Calu3 (cell line): ENCODE measurements at regions not wholly inside any gene's neighbourhood (a gene's known extent, or its start where the extent isn't known, plus 50 kb on each side); places are given as distances from the start of the nearest gene placed in this dataset.

ENCODE experiments used
- BruUV-seq: library from RNA; stranded (reverse); fragments of 400-500 nt; replicated peaks from 2 replicates; lab custom pipeline; 2021; lab: Mats Ljungman, UMichigan
- CTCF ChIA-PET: fragments of 300-600 bp; sonication (Branson Sonifier 250); formaldehyde crosslinking; loops from one replicate; lab custom pipeline; 2022; ENCODE audit warnings: antibody characterized with exemption; lab: Charles Lee
- DNase-seq: peaks from one replicate; pipeline ENCODE4 v3.0.0; 2022
- H3K27ac Mint-ChIP-seq: one replicate; pipeline ENCODE4 v1.8.0; 2022; ENCODE audit warnings: mixed read lengths; ENCODE audit not compliant: unreplicated experiment
- H3K27me3 Mint-ChIP-seq: one replicate; pipeline ENCODE4 v1.8.0; 2022; ENCODE audit warnings: mixed read lengths; ENCODE audit not compliant: unreplicated experiment
- H3K36me3 Mint-ChIP-seq: one replicate; pipeline ENCODE4 v1.8.0; 2022; ENCODE audit warnings: mild to moderate bottlenecking, moderate library complexity, mixed read lengths; ENCODE audit not compliant: insufficient read depth, unreplicated experiment
- H3K4me1 Mint-ChIP-seq: one replicate; pipeline ENCODE4 v1.8.0; 2022; ENCODE audit warnings: mild to moderate bottlenecking, low read depth, mixed read lengths; ENCODE audit not compliant: unreplicated experiment
- H3K4me3 Mint-ChIP-seq: one replicate; pipeline ENCODE4 v1.8.0; 2022; ENCODE audit warnings: mild to moderate bottlenecking, low read depth, moderate library complexity, mixed read lengths; ENCODE audit not compliant: unreplicated experiment
- H3K9me3 Mint-ChIP-seq: one replicate; pipeline ENCODE4 v1.8.0; 2022; ENCODE audit warnings: low read depth, mixed read lengths; ENCODE audit not compliant: unreplicated experiment
- intact Hi-C: fragments of 100-400 bp; cut with micrococcal nuclease; formaldehyde crosslinking; loops from one replicate; pipeline ENCODE4 v1.10.0; 2022; ENCODE audit not compliant: unreplicated experiment
- TF ChIP-seq, protein P1 (sequence below): fragments of 200-600 bp; IDR thresholded peaks from one replicate; pipeline ENCODE4 v1.8.0; 2022; ENCODE audit warnings: antibody characterized with exemption; ENCODE audit not compliant: unreplicated experiment

DNA sequence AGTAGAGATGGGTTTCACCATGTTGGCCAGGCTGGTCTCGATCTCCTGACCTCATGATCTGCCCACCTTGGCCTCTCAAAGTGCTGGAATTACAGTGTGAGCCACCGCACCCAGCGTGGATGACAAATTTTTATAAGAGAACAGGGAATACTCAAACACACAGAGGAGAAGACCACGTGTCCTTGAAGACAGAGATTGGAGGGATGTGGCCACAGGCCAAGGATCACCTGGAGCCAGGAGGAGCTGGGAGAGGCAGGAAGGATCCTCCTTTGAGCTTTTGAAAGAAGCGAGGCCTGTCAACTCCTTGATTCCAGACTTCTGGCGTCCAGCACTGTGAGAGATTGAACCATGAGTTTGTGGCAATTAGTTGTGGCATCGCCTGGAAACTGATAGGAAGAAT lies 1049.5 kb downstream of the TBC1D22A start:
- Mint-ChIP-seq H3K27me3 (no peaks in the 10 kb centered on the region), H3K4me1 (no peaks in the 10 kb centered on the region), H3K27ac (no peak overlapping the region), H3K4me3 (no peak overlapping the region), H3K36me3 (no peaks in the 10 kb centered on the region), H3K9me3 (peaks cover 12% of the 10 kb centered on the region)
- DNase-seq, result no peak
- BruUV-seq, result no TSS peak
- intact Hi-C loops, result no loop called here
- CTCF ChIA-PET, result no interaction called here
- TF ChIP-seq, protein P1, sequence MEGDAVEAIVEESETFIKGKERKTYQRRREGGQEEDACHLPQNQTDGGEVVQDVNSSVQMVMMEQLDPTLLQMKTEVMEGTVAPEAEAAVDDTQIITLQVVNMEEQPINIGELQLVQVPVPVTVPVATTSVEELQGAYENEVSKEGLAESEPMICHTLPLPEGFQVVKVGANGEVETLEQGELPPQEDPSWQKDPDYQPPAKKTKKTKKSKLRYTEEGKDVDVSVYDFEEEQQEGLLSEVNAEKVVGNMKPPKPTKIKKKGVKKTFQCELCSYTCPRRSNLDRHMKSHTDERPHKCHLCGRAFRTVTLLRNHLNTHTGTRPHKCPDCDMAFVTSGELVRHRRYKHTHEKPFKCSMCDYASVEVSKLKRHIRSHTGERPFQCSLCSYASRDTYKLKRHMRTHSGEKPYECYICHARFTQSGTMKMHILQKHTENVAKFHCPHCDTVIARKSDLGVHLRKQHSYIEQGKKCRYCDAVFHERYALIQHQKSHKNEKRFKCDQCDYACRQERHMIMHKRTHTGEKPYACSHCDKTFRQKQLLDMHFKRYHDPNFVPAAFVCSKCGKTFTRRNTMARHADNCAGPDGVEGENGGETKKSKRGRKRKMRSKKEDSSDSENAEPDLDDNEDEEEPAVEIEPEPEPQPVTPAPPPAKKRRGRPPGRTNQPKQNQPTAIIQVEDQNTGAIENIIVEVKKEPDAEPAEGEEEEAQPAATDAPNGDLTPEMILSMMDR, result no peak

DNA sequence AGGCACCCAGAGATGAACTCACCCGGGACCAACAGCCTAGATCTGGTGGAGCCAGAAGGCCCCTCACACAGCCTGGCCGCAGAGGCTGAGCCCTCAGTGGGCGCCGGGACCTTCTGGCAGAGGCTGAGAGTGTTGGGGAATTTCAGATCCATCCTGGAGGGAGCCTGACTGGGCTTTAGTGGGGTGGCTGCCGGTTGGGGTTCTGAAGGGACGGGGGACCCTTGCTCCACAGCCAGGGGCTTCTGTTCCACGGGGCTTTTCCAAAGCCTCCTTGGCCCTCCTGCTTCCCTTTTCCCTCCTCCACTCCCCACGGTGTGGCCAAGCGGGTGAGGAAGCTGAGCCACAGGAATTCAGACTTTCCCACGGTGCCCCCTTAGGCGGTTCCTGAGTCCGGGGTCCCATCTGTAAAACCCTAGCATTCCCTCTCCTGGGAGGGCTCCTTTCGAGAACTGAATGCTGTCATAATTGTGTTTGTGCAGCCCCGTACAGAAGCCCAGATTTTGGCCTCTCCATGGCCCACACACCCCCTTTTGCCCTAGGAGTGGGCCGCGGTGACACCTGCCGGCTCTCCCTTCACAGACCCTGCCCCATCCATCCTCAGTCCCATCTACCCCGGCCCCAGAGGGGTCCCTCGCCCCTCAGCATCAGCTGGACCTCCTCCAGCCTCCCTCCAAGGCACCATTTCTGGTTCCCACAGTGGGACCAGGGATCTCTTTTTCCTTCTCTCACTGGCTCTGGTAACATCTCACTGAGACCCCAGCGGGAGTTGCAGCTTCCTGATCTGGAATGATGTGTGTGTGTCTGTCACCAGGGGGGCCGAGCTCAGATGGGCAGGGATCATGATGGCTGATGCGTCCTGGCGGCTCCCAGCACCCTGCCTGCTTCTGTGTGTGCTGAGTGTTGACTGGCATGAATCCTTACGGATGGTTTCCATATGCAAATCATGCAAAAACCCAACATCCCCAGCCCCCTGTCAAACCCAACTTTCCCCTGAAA lies 1048.4 kb downstream of the TBC1D22A start:
- DNase-seq, result no peak
- Mint-ChIP-seq H3K4me3 (no peak overlapping the region), H3K36me3 (no peaks in the 10 kb centered on the region), H3K27me3 (no peaks in the 10 kb centered on the region), H3K4me1 (no peaks in the 10 kb centered on the region), H3K27ac (no peak overlapping the region), H3K9me3 (peaks cover 9% of the 10 kb centered on the region)
- TF ChIP-seq, protein P1, result no peak
- BruUV-seq, result no TSS peak
- intact Hi-C loops, result no loop called here
- CTCF ChIA-PET, result no interaction called here

DNA sequence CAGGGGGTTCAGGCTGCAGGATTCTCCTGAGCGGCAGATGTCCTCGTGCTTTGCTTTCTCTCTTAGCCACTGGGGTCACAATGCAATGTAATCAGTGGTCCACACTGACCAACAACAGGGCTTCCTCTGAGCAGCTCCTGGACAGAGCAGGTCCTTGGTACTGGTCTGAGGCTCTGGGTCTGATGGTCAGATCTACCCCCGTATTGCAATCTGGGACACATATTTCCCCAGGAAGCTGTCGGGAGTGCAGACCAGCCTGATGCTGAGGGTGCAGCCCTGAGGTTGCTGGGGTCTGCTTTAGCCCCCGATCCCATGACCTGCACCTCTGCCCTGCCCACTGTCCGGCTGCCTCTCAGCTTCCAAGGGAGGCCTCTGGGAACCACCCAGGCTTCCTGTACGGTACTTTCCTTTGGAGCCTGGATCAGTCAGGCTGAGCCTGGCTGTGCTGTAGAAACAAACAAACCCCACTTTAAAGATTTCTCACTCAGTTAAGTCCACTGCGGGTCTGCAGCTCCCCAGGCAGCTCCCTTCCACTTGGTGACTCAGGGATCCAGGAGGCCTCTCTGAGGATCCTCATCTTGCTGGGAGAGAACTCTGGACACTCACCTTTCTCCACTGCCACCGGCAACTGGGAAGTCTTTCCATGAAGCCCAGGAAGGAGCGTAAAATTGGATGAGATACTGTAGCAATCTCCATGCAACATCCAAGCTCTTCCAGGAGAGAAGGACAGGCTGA lies 1046.6 kb downstream of the TBC1D22A start:
- no peak for DNase-seq
- no TSS peak for BruUV-seq

DNA sequence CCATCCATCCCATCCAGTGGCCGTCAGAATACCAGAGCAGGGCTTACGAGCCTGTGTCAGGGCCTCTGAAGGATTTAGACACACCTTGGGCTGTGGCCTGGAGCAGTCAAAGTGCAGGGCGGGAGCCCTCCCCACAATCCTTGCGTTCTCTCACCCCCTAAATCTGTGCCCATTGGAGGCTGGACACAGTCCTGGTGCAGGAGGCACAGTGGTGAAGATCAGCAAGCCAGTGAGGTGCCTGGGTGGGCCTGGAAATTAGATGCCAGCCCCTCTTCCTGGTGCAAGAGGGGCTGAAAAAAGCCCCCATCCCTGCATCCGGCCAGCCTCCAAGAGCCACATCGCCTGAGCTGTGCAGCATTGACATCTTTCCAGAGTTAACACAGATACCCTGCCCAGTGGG lies 1045.8 kb downstream of the TBC1D22A start:
- H3K9me3 Mint-ChIP-seq, result peaks cover 9% of the 10 kb centered on the region

More for the DNA sequence above, 1046.6 kb downstream of the TBC1D22A start:
- TF ChIP-seq, protein P1, result no peak
- no peak overlapping the region for H3K27ac Mint-ChIP-seq
- no peak overlapping the region for H3K4me3 Mint-ChIP-seq
- H3K36me3 Mint-ChIP-seq, result no peaks in the 10 kb centered on the region
- CTCF ChIA-PET, result no interaction called here
- no peaks in the 10 kb centered on the region for H3K27me3 Mint-ChIP-seq
- H3K9me3 Mint-ChIP-seq, result peaks cover 9% of the 10 kb centered on the region
- no peaks in the 10 kb centered on the region for H3K4me1 Mint-ChIP-seq
- intact Hi-C loops, result no loop called here

More for the DNA sequence above, 1045.8 kb downstream of the TBC1D22A start:
- BruUV-seq, result no TSS peak
- Mint-ChIP-seq H3K27ac (no peak overlapping the region), H3K4me1 (no peaks in the 10 kb centered on the region), H3K36me3 (no peaks in the 10 kb centered on the region), H3K27me3 (no peaks in the 10 kb centered on the region), H3K4me3 (no peak overlapping the region)
- intact Hi-C loops, result no loop called here
- TF ChIP-seq, protein P1, result no peak
- DNase-seq, result no peak
- CTCF ChIA-PET, result no interaction called here
